NAMALWA (cell line): ENCODE measurements at regions not wholly inside any gene's neighbourhood (a gene's known extent, or its start where the extent isn't known, plus 50 kb on each side); places are given as distances from the start of the nearest gene placed in this dataset.
"Not testable (repeated sequence)": the region's sequence is repeated elsewhere in the genome, so short reads cannot be mapped to it uniquely, and the experiment has no call there.

Source experiments
- DNase-seq: peaks from one replicate; pipeline ENCODE4 v3.0.0-alpha.2; 2015; ENCODE audit warnings: low spot score

DNA sequence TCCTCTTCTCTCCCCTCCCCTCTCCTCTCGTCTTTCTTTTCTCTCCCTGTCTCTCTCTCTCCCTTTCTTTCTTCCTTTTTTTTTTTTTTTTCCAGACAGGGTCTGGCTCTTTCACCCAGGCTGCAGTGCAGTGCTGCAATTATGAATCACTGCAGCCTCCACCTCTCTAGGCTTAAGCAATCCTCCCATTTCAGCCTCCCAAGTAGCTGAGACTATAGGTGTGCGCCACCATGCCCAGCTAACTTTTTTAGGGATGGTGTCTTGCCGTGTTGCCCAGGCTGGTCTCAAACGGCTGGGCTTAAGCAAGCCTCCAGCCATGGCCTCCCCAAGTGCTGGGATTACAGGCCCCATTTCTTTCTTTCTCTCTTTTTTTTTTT, 59.9 kb upstream of the NCOA3 start:
- no peak for DNase-seq

DNA sequence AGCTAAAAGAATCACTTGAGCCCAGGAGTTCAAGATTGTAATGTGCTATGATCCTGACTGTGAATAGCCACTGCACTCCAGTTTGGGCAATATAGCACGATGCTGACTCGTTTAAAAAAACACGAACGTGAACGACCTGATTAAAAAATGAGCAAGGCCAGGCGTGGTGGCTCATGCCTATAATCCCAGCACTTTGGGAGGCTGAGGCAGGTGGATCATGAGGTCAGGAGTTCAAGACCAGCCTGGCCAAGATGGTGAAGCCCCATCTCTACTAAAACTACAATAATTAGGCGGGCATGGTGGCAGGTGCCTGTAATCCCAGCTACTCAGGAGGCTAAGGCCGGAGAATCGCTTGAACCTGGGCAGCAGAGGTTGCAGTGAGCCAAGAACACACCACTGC, 58.6 kb upstream of the NCOA3 start:
- DNase-seq, result not testable (repeated sequence)

DNA sequence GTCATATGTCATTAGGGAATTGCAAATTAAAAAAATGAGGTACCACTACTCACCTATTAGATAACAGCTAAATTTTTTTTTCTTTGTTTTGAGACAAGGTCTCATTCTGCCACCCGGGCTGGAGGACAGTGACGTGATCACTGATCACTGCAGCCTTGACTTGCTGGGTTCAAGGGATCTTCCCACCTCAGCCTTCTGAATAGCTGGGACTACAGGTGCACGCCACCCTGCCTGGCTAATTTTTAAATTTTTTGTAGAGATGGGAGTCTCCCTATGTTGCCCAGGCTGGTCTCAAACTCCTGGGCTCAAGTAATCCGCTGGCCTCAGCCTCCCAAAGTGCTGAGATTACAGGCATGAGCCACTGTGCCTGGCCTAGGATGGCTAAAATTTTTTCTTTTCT, 57.1 kb upstream of the NCOA3 start:
- no peak for DNase-seq

DNA sequence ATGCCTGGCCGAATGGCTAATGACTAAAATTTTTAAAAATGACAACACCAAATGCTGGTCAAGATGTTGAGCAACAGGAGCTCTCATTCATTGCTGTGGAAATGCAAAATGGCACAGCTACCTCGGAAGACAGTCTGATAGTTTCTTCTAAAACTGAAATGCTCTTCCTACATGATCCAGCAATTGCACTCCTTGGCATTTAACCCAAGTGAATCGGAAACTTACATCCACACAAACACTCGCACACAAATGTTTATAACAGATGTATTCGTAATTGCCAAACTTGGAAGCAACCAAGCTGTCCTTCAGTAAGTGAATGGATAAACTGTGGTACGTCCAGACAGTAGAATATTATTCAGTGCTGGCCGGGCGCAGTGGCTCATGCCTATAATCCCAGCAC, 56.4 kb upstream of the NCOA3 start:
- DNase-seq, result no peak

DNA sequence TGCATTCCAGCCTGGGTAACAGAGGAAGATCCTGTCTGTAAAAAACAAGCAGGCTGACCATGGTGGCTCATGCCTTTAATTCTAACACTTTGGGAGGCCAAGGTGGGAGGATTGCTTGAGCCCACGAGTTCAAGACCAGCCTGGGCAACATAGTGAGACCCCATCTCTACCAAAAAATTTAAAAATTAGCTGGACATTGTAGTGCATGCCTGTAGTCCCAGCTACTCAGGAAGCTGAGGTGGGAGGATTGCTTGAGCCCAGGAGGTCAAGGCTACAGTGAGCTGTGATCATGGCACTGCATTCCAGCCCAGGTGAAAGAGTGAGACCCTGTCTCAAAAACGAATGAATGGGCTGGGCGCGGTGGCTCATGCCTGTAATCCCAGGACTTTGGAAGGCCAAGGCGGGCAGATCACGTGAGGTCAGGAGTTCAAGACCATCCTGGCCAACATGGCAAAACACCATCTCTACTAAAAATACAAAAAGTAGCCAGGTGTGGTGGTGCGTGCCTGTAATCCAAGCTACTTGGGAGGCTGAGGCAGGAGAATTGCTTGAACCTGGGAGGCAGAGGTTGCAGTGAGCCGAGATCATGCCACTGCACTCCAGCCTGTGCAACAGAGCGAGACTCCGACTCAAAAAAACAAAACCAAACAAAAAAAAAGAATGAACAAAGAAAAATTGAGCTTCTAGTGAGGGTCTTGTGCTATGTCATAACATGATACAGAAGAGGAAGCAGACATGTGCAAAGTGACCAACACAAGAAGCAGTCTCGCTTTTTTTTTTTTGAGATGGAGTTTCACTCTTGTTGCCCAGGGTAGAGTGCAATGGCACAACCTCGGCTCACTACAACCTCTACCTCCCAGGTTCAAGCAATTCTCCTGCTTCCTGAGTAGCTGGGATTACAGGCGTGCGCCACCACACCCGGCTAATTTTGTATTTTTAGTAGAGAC, 54.1 kb upstream of the NCOA3 start:
- DNase-seq, result not testable (repeated sequence)

DNA sequence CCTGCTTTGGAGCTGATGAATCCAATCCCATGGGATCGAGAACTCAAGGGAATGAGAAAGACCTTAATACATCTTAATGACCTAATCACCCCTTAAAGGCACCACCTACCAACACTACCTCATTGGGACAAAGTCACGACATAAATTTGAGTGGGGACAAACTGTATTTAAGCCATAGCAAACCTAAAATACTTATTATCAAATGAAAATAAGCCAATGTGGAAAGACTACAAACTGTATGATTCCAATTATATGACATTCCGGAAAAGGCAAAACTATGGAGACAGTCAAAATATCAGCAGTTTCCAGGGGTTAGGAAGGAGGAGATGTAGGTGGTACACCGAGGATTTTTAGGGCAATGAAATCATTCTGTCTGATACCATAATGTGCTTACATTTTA, 53.3 kb upstream of the NCOA3 start:
- no peak for DNase-seq

DNA sequence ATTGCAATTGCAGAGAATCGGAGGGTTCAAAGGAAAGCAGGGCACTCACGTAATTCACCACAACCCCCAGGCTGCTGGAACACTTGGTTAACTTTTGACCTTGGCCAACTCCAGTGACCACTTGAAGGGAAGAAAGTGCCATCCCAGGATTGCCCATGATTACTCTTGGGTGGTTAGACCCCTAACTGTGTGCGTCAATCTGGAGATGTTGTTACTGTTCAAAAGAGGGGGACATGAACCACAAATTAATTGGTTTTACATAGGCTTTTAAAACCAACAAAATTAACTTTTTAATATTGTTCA, 50.1 kb upstream of the NCOA3 start:
- no peak for DNase-seq
